ENCODE measurements at regions not wholly inside any gene's neighbourhood (a gene's known extent, or its start where the extent isn't known, plus 50 kb on each side); places are given as distances from the start of the nearest gene placed in this dataset.

DNA sequence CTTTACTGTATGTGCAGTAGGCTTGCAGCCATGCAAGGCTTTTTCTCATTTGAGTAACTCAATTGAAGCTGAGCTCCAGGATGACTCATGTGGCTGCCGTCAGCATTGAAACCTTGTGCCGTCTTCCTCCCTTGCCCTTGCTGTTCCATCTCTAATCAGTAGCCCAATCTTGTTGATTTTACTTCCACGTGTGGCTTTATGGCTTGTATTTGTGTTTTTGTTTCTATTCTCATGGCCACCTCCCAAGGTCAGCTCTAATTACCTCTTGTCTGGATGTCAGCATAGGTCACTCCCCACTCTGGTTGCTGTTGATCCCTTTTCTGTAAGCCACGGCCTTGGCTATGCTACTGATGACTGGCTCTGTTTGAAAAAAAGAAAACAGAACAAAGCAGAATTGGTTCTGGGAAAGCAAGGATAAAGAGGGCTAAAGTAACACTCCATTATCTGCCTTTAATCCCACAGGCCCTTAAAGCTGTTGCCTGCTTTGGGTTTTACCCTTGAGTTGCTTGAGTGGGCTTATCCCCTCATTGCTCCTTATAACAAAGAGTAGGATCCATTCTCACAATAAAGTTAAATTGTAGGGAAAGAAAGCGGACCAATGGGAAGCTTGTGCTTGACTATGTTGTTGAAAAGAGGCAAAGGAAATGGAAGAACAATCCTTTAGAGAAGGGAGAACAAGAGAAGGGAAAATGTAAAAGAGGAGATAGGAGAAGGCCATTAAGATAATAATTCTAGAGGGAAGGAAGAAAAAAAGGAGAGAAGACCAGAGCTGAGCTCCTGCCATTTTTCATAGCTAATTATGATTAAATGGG is 173.9 kb upstream of the PGRMC2 start (continued):
- TF ChIP-seq, protein P1, sequence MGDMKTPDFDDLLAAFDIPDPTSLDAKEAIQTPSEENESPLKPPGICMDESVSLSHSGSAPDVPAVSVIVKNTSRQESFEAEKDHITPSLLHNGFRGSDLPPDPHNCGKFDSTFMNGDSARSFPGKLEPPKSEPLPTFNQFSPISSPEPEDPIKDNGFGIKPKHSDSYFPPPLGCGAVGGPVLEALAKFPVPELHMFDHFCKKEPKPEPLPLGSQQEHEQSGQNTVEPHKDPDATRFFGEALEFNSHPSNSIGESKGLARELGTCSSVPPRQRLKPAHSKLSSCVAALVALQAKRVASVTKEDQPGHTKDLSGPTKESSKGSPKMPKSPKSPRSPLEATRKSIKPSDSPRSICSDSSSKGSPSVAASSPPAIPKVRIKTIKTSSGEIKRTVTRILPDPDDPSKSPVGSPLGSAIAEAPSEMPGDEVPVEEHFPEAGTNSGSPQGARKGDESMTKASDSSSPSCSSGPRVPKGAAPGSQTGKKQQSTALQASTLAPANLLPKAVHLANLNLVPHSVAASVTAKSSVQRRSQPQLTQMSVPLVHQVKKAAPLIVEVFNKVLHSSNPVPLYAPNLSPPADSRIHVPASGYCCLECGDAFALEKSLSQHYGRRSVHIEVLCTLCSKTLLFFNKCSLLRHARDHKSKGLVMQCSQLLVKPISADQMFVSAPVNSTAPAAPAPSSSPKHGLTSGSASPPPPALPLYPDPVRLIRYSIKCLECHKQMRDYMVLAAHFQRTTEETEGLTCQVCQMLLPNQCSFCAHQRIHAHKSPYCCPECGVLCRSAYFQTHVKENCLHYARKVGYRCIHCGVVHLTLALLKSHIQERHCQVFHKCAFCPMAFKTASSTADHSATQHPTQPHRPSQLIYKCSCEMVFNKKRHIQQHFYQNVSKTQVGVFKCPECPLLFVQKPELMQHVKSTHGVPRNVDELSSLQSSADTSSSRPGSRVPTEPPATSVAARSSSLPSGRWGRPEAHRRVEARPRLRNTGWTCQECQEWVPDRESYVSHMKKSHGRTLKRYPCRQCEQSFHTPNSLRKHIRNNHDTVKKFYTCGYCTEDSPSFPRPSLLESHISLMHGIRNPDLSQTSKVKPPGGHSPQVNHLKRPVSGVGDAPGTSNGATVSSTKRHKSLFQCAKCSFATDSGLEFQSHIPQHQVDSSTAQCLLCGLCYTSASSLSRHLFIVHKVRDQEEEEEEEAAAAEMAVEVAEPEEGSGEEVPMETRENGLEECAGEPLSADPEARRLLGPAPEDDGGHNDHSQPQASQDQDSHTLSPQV (IDR thresholded peaks at IDR 0.05) = peak; percentile 78
- peak; percentile 78; the same call in 1 of the 2 replicates for TF ChIP-seq BCOR (IDR thresholded peaks at IDR 0.05)
- peak; percentile 53; the same call in 1 of the 2 replicates for TF ChIP-seq ADNP (tag; IDR thresholded peaks at IDR 0.05)
- TF ChIP-seq FOSL1 (tag; conservative IDR thresholded peaks at IDR 0.05) = peak; percentile 91
- TF ChIP-seq, protein P2, sequence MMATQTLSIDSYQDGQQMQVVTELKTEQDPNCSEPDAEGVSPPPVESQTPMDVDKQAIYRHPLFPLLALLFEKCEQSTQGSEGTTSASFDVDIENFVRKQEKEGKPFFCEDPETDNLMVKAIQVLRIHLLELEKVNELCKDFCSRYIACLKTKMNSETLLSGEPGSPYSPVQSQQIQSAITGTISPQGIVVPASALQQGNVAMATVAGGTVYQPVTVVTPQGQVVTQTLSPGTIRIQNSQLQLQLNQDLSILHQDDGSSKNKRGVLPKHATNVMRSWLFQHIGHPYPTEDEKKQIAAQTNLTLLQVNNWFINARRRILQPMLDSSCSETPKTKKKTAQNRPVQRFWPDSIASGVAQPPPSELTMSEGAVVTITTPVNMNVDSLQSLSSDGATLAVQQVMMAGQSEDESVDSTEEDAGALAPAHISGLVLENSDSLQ (IDR thresholded peaks at IDR 0.05) = peak; percentile 55
- peak; percentile 76 for TF ChIP-seq MTA3 (IDR thresholded peaks at IDR 0.05; ENCODE audit: borderline replicate concordance)
- no peak for TF ChIP-seq THRAP3 (IDR thresholded peaks at IDR 0.05; ENCODE audit: borderline replicate concordance)
- TF ChIP-seq, protein P3, sequence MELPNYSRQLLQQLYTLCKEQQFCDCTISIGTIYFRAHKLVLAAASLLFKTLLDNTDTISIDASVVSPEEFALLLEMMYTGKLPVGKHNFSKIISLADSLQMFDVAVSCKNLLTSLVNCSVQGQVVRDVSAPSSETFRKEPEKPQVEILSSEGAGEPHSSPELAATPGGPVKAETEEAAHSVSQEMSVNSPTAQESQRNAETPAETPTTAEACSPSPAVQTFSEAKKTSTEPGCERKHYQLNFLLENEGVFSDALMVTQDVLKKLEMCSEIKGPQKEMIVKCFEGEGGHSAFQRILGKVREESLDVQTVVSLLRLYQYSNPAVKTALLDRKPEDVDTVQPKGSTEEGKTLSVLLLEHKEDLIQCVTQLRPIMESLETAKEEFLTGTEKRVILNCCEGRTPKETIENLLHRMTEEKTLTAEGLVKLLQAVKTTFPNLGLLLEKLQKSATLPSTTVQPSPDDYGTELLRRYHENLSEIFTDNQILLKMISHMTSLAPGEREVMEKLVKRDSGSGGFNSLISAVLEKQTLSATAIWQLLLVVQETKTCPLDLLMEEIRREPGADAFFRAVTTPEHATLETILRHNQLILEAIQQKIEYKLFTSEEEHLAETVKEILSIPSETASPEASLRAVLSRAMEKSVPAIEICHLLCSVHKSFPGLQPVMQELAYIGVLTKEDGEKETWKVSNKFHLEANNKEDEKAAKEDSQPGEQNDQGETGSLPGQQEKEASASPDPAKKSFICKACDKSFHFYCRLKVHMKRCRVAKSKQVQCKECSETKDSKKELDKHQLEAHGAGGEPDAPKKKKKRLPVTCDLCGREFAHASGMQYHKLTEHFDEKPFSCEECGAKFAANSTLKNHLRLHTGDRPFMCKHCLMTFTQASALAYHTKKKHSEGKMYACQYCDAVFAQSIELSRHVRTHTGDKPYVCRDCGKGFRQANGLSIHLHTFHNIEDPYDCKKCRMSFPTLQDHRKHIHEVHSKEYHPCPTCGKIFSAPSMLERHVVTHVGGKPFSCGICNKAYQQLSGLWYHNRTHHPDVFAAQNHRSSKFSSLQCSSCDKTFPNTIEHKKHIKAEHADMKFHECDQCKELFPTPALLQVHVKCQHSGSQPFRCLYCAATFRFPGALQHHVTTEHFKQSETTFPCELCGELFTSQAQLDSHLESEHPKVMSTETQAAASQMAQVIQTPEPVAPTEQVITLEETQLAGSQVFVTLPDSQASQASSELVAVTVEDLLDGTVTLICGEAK (IDR thresholded peaks at IDR 0.05) = peak; percentile 51; the same call in 1 of the 2 replicates
- TF ChIP-seq, protein P3 (CRISPR knock-in tag; IDR thresholded peaks at IDR 0.05) = no peak
- 0 out of 4 replicates have a peak, but pooled peaks of 1 of the 2 experiments have one; percentile 25 for TF ChIP-seq NRF1 (conservative IDR thresholded peaks at IDR 0.05 in 1 of 2, IDR thresholded peaks at IDR 0.05 in 1 of 2)
- peak; percentile 76 to 91 for TF ChIP-seq FOXK2 (conservative IDR thresholded peaks at IDR 0.05 in 1 of 2, IDR thresholded peaks at IDR 0.05 in 1 of 2; ENCODE audit: low read depth in 2 of 2)
- TF ChIP-seq ATF1 (CRISPR knock-in tag; IDR thresholded peaks at IDR 0.05) = no peak
- TF ChIP-seq ATF1 (tag; IDR thresholded peaks at IDR 0.05) = peak; percentile 49
- peak; percentile 33; the same call in 1 of the 2 replicates for TF ChIP-seq ETV1 (tag; conservative IDR thresholded peaks at IDR 0.05; ENCODE audit: low read depth)
